NCI-H2196 (cell line): ENCODE measurements at regions not wholly inside any gene's neighbourhood (a gene's known extent, or its start where the extent isn't known, plus 50 kb on each side); places are given as distances from the start of the nearest gene placed in this dataset.
"Not testable (repeated sequence)": the region's sequence is repeated elsewhere in the genome, so short reads cannot be mapped to it uniquely, and the experiment has no call there.

Source experiments
- DNase-seq: peaks from one replicate; lab custom pipeline; 2025; ENCODE audit not compliant: unreplicated experiment; lab: John Stamatoyannopoulos, UW

GRCh38 chr9:31848505-31849285, 535.7 kb upstream of the ACO1 start:
- no peak for DNase-seq

GRCh38 chr9:31854187-31854586, 530.3 kb upstream of the ACO1 start:
- DNase-seq: no peak

GRCh38 chr9:31868830-31869229, 515.6 kb upstream of the ACO1 start:
- DNase-seq: no peak

- DNase-seq: no peak
Observed at GRCh38 chr9:31870276-31870675, 514.2 kb upstream of the ACO1 start.

GRCh38 chr9:31873722-31874121, 510.7 kb upstream of the ACO1 start:
- no peak for DNase-seq

GRCh38 chr9:31894008-31894407, 490.4 kb upstream of the ACO1 start:
- no peak for DNase-seq

GRCh38 chr9:31908158-31908890, 476.1 kb upstream of the ACO1 start:
- no peak for DNase-seq

- DNase-seq: no peak
Observed at GRCh38 chr9:31908891-31909480, 475.5 kb upstream of the ACO1 start.

GRCh38 chr9:31912636-31913035, 471.8 kb upstream of the ACO1 start:
- DNase-seq: no peak

GRCh38 chr9:31916591-31917241, 467.7 kb upstream of the ACO1 start:
- no peak for DNase-seq

- not testable (repeated sequence) for DNase-seq
Observed at GRCh38 chr9:31937737-31938136, 446.7 kb upstream of the ACO1 start.

GRCh38 chr9:31950756-31951155, 433.7 kb upstream of the ACO1 start:
- DNase-seq: no peak

GRCh38 chr9:31958572-31958971, 425.9 kb upstream of the ACO1 start:
- no peak for DNase-seq

GRCh38 chr9:31969552-31969951, 414.9 kb upstream of the ACO1 start:
- DNase-seq: no peak

- no peak for DNase-seq
Observed at GRCh38 chr9:31983895-31984294, 400.5 kb upstream of the ACO1 start.

- DNase-seq: no peak
Observed at GRCh38 chr9:31996331-31996730, 388.1 kb upstream of the ACO1 start.

- DNase-seq: no peak
Observed at GRCh38 chr9:32004431-32005076, 379.9 kb upstream of the ACO1 start.

GRCh38 chr9:32010322-32010721, 374.1 kb upstream of the ACO1 start:
- no peak for DNase-seq

- DNase-seq: no peak
Observed at GRCh38 chr9:32011049-32011448, 373.4 kb upstream of the ACO1 start.

- DNase-seq: no peak
Observed at GRCh38 chr9:32015795-32016194, 368.6 kb upstream of the ACO1 start.

- no peak for DNase-seq
Observed at GRCh38 chr9:32045513-32045912, 338.9 kb upstream of the ACO1 start.
